A549 (cell line): ENCODE measurements at regions not wholly inside any gene's neighbourhood (a gene's known extent, or its start where the extent isn't known, plus 50 kb on each side); places are given as distances from the start of the nearest gene placed in this dataset.

Experiments
- ATOH8 ChIP-seq: fragments of 250-450 bp; sonication (Bioruptor Pico); IDR thresholded peaks from 2 replicates; pipeline ENCODE4 v1.5.0; 2020; ENCODE audit warnings: low read depth, mild to moderate bottlenecking, moderate library complexity
- CTCF ChIP-seq: fragments of >200 bp; sonication (Bioruptor Twin); formaldehyde crosslinking; IDR thresholded peaks from 3 replicates; pipeline ENCODE4 v1.5.1; 2016
- HDAC2 ChIP-seq: fragments of 200-600 bp; sonication (generic); IDR thresholded peaks from 2 replicates; pipeline ENCODE4 v1.6.1; 2016
- HOXA7 ChIP-seq: fragments of 250-450 bp; sonication (Bioruptor Pico); IDR thresholded peaks from 2 replicates; pipeline ENCODE4 v1.5.0; 2020; ENCODE audit warnings: mild to moderate bottlenecking, moderate library complexity
- JUNB ChIP-seq: fragments of >200 bp; sonication (Bioruptor Twin); formaldehyde crosslinking; IDR thresholded peaks from 2 replicates; pipeline ENCODE4 v1.6.1; 2016
- MAZ ChIP-seq: fragments of 150-350 bp; IDR thresholded peaks from 2 replicates; pipeline ENCODE4 v1.6.1; 2014; ENCODE audit warnings: antibody characterized with exemption, low read depth, low read length, borderline replicate concordance
- POLR2A ChIP-seq: IDR thresholded peaks from 2 replicates; pipeline ENCODE4 v1.6.1; 2012; ENCODE audit warnings: mild to moderate bottlenecking, low read length
- REST ChIP-seq: fragments of 200-600 bp; sonication (generic); IDR thresholded peaks from 2 replicates; pipeline ENCODE4 v1.6.1; 2016; ENCODE audit warnings: antibody characterized with exemption, mild to moderate bottlenecking, moderate library complexity

- TF ChIP-seq HOXA7 (CRISPR knock-in tag), result no peak
- no peak for TF ChIP-seq REST
- no peak for TF ChIP-seq ATOH8 (CRISPR knock-in tag)
- no peak for TF ChIP-seq CTCF
- TF ChIP-seq POLR2A, result no peak
- TF ChIP-seq MAZ, result no peak
- no peak for TF ChIP-seq JUNB
- TF ChIP-seq HDAC2, result no peak
These were observed 69.9 kb upstream of the BTBD3 start for GRCh38 chr20:11847827-11848226.
